ENCODE measurements at regions not wholly inside any gene's neighbourhood (a gene's known extent, or its start where the extent isn't known, plus 50 kb on each side); places are given as distances from the start of the nearest gene placed in this dataset.

DNA sequence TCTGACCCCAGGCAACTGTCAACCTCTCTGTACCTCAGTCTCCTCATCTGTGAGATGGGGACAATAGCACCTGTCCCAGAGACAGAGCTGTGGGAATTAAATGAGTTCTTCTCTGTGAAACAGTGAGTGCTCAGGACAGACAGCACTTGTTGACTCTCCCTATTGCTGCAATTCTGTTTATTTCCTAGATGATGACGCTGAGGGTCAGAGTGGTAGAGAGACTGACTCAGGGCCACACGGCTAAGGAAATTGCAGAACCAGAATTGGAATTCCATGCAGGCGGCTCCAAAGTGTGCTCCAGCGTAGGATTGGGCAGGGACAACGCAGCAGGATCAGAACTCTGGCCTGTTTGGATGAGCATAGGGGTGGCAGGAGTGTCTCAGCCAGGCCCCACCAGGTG lies 302.2 kb downstream of the C16orf95 start:
- Histone ChIP-seq H3K9ac (no peak overlapping the region), H3K27me3 (ENCODE audit: control insufficient read depth, insufficient read depth, low read length) (no peaks in the 10 kb centered on the region), H3K4me3 (ENCODE audit: low read depth, low read length) (no peak overlapping the region), H3K4me2 (ENCODE audit: low read length) (no peak overlapping the region), H3K9me3 (ENCODE audit: control insufficient read depth, low read length) (no peaks in the 10 kb centered on the region), H3K79me2 (no peaks in the 10 kb centered on the region), H3K4me1 (peaks cover 5% of the 10 kb centered on the region), H2AFZ (no peak overlapping the region), H3K36me3 (ENCODE audit: control insufficient read depth, insufficient read depth, low read length) (no peaks in the 10 kb centered on the region), H3K27ac (no peak overlapping the region)
- TF ChIP-seq, protein P1, sequence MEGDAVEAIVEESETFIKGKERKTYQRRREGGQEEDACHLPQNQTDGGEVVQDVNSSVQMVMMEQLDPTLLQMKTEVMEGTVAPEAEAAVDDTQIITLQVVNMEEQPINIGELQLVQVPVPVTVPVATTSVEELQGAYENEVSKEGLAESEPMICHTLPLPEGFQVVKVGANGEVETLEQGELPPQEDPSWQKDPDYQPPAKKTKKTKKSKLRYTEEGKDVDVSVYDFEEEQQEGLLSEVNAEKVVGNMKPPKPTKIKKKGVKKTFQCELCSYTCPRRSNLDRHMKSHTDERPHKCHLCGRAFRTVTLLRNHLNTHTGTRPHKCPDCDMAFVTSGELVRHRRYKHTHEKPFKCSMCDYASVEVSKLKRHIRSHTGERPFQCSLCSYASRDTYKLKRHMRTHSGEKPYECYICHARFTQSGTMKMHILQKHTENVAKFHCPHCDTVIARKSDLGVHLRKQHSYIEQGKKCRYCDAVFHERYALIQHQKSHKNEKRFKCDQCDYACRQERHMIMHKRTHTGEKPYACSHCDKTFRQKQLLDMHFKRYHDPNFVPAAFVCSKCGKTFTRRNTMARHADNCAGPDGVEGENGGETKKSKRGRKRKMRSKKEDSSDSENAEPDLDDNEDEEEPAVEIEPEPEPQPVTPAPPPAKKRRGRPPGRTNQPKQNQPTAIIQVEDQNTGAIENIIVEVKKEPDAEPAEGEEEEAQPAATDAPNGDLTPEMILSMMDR (IDR thresholded peaks at IDR 0.05): no peak

DNA sequence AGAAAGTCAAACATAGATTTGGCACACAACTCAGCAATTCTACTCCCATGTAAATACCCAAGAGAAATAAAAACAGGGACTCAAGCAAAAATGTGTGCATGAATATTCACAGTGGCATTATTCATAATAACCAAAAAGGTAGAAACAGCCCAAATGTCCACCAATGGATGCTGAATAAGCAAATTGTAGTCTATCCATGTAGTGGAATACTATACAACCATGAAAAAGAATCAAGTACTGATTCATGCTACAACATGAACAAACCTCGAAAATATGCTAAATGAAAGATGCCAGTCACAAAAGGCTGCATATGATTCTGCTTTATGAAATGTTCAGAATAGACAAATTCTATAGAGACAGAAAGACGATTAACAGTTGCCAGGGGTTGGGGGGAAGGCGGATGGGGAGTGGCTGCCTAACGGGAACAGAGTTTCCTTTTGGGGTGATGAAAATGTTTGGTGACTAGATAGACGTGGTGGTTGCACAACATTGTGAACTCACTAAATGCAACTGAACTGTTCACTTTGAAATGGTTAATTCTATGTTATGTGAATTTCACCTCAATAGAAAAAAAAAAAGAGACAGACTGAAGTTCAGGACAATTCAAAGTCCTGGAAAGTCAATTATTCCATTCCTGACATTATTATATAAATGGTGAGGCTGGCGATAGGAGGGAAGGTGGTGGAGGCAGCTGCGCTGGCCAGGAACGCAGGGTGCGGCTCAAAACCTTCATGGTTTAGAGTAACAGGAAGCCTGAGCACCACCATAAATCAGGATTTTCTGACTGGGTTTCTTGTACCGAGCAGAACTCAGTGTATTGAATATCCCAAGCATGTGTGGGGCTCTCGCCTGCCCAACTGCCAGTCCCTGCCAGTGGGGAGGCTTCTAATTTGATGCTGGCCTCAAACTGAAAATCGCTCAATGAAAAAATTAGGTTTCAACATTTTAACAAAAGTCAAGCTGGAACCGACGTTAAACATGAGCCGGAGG lies 300.9 kb downstream of the C16orf95 start:
- Histone ChIP-seq H3K79me2 (no peaks in the 10 kb centered on the region), H3K4me3 (ENCODE audit: low read depth, low read length) (no peak overlapping the region), H3K9ac (no peak overlapping the region), H3K27me3 (ENCODE audit: control insufficient read depth, insufficient read depth, low read length) (no peaks in the 10 kb centered on the region), H3K9me3 (ENCODE audit: control insufficient read depth, low read length) (no peaks in the 10 kb centered on the region), H3K27ac (no peak overlapping the region), H3K4me1 (peaks cover 5% of the 10 kb centered on the region), H3K36me3 (ENCODE audit: control insufficient read depth, insufficient read depth, low read length) (no peaks in the 10 kb centered on the region), H3K4me2 (ENCODE audit: low read length) (no peak overlapping the region), H2AFZ (no peak overlapping the region)
- TF ChIP-seq, protein P1 (IDR thresholded peaks at IDR 0.05): no peak

DNA sequence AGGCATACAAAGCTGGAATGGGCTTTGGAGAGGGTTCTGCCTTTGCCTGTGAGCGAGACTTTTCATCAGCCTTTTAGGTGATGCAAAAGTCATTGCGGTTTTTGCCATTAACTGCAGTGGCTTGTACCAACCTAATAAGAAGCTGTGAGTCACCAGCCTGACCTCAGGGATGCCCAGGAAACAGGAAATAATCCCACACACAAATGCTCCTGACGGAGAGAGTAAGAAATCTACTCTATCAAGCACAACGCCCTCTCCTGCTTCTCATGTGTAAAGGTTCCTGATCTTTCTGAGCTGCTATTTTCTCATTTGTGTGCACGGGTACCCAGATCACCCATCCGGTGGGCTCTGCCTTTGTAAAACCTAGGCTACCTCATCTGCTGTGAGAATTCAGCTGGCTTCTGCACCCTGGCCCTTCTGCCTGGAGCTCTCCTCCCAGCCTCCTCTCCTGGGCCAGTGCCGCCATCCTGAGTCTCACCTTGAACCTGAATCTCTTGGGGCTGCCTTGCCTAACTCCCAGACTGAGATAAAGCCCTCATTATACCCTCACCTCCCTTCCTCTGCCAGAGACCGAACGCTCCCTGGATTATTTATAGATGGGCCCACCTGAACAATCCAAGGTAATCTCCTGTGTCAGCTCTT lies 299.7 kb downstream of the C16orf95 start:
- H3K36me3 ChIP-seq (ENCODE audit: control insufficient read depth, insufficient read depth, low read length): no peaks in the 10 kb centered on the region
- peak overlapping the region; percentile 72 for H2AFZ ChIP-seq
- peaks cover 5% of the 10 kb centered on the region for H3K4me1 ChIP-seq
- no peak overlapping the region for H3K4me2 ChIP-seq (ENCODE audit: low read length)
- H3K27ac ChIP-seq: peak overlapping the region; percentile 36
- H3K4me3 ChIP-seq (ENCODE audit: low read depth, low read length): no peak overlapping the region
- TF ChIP-seq, protein P1 (IDR thresholded peaks at IDR 0.05): no peak
- no peaks in the 10 kb centered on the region for H3K27me3 ChIP-seq (ENCODE audit: control insufficient read depth, insufficient read depth, low read length)
- no peaks in the 10 kb centered on the region for H3K79me2 ChIP-seq
- H3K9me3 ChIP-seq (ENCODE audit: control insufficient read depth, low read length): no peaks in the 10 kb centered on the region
- H3K9ac ChIP-seq: no peak overlapping the region

DNA sequence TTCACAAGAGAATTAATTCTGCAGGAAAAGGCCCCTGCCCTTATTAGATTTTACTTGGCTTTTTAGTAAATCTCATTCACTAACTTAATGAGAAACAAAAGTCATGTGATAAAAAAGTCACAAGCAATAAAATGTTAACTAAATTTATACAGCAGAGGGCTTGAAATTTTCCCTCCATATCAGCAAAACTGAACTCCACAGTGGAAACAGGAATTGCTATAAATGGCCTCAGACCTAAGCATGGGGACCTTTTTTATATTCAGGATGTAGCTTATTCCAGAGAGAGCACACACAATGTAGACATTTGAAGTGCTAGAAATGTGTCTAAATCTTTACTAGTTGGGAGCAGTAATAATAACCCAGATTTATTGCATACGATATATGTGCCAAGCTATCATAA lies 291.5 kb downstream of the C16orf95 start:
- no peaks in the 10 kb centered on the region for H3K79me2 ChIP-seq
- no peak overlapping the region for H2AFZ ChIP-seq
- TF ChIP-seq, protein P1 (IDR thresholded peaks at IDR 0.05): no peak
- H3K4me3 ChIP-seq (ENCODE audit: low read depth, low read length): no peak overlapping the region
- no peak overlapping the region for H3K27ac ChIP-seq
- H3K9me3 ChIP-seq (ENCODE audit: control insufficient read depth, low read length): no peaks in the 10 kb centered on the region
- no peaks in the 10 kb centered on the region for H3K4me1 ChIP-seq
- no peaks in the 10 kb centered on the region for H3K27me3 ChIP-seq (ENCODE audit: control insufficient read depth, insufficient read depth, low read length)
- H3K36me3 ChIP-seq (ENCODE audit: control insufficient read depth, insufficient read depth, low read length): no peaks in the 10 kb centered on the region
- H3K4me2 ChIP-seq (ENCODE audit: low read length): no peak overlapping the region
- no peak overlapping the region for H3K9ac ChIP-seq
